Suprapubic skin (tissue), 4 donors: ENCODE measurements at regions not wholly inside any gene's neighbourhood (a gene's known extent, or its start where the extent isn't known, plus 50 kb on each side); places are given as distances from the start of the nearest gene placed in this dataset.

Source experiments
- DNase-seq, 2 donors: peaks; one replicate each; pipeline ENCODE4 v3.0.0-alpha.2; 2019; ENCODE audit warnings: low spot score in 2 of 2
- H3K27ac ChIP-seq: fragments of 200-600 bp; sonication (generic); one replicate; pipeline ENCODE4 v1.5.1; 2019
- H3K27me3 ChIP-seq: fragments of 200-600 bp; sonication (generic); one replicate; pipeline ENCODE4 v1.5.1; 2019
- H3K36me3 ChIP-seq: fragments of 200-600 bp; sonication (generic); one replicate; pipeline ENCODE4 v1.5.1; 2019
- H3K4me1 ChIP-seq: fragments of 200-600 bp; sonication (generic); one replicate; pipeline ENCODE4 v1.5.1; 2019
- H3K4me3 ChIP-seq: fragments of 200-600 bp; sonication (generic); one replicate; pipeline ENCODE4 v1.5.1; 2019; ENCODE audit warnings: mild to moderate bottlenecking
- H3K9me3 ChIP-seq: fragments of 200-600 bp; sonication (generic); one replicate; pipeline ENCODE4 v1.5.1; 2019
- EP300 ChIP-seq: sonication (generic); formaldehyde crosslinking; IDR thresholded peaks from one replicate; pipeline ENCODE4 v1.6.1; 2017; ENCODE audit warnings: antibody characterized with exemption
- POLR2A ChIP-seq, 2 donors: fragments of 450-650 bp; IDR thresholded peaks; one replicate each; pipeline ENCODE4 v1.6.1; 2017; ENCODE audit warnings: antibody characterized with exemption in 2 of 2, mild to moderate bottlenecking in 2 of 2, moderate library complexity in 2 of 2
- POLR2AphosphoS5 ChIP-seq, 3 donors: sonication (generic); formaldehyde crosslinking; IDR thresholded peaks; one replicate each; pipeline ENCODE4 v1.6.1; 2017; ENCODE audit warnings: antibody characterized with exemption in 3 of 3
- WGBS: methylation state at CpG from one replicate; pipeline ENCODE4 v1.1.5; 2018; 5-methylcytosine and 5-hydroxymethylcytosine counted together
- TF ChIP-seq, protein P1 (sequence below), 2 donors: fragments of 200-600 bp in 1 of 2; fragments of 450-650 bp in 1 of 2; sonication (generic) in 1 of 2; IDR thresholded peaks; one replicate each; pipeline ENCODE4 v1.5.1; 2016 to 2019; ENCODE audit warnings: antibody characterized with exemption in 2 of 2, mild to moderate bottlenecking in 1 of 2, moderate library complexity in 1 of 2

DNA sequence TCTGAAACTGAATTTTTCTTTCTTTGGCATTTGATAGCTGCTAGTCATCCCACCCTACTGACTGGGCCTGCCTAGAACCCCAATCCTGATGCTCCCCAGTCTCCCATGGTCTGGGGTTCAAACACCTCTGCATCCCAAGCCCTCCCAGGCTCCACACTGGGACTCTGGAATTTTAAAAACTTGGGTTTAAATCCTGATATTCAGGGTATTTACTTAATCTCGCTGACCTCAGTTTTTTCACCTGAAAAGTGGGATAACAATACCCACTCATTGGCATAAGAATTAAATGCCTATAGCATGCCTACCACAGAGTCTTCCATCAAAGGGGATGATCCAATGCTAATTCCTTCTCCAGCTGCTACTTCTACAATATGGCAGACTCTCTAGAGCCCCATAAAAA is 264.4 kb downstream of the NPIPA8 start:
- Histone ChIP-seq H3K4me1 (no peaks in the 10 kb centered on the region), H3K4me3 (no peak overlapping the region), H3K36me3 (no peaks in the 10 kb centered on the region), H3K9me3 (no peaks in the 10 kb centered on the region), H3K27ac (no peak overlapping the region), H3K27me3 (no peaks in the 10 kb centered on the region)
- WGBS: 83% methylated on average over 1 of the region's 1 CpG
- no peak for DNase-seq
- TF ChIP-seq, protein P1, sequence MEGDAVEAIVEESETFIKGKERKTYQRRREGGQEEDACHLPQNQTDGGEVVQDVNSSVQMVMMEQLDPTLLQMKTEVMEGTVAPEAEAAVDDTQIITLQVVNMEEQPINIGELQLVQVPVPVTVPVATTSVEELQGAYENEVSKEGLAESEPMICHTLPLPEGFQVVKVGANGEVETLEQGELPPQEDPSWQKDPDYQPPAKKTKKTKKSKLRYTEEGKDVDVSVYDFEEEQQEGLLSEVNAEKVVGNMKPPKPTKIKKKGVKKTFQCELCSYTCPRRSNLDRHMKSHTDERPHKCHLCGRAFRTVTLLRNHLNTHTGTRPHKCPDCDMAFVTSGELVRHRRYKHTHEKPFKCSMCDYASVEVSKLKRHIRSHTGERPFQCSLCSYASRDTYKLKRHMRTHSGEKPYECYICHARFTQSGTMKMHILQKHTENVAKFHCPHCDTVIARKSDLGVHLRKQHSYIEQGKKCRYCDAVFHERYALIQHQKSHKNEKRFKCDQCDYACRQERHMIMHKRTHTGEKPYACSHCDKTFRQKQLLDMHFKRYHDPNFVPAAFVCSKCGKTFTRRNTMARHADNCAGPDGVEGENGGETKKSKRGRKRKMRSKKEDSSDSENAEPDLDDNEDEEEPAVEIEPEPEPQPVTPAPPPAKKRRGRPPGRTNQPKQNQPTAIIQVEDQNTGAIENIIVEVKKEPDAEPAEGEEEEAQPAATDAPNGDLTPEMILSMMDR (IDR thresholded peaks at IDR 0.05): no peak
- no peak for TF ChIP-seq POLR2AphosphoS5 (IDR thresholded peaks at IDR 0.05)
- no peak for TF ChIP-seq EP300
- TF ChIP-seq POLR2A (IDR thresholded peaks at IDR 0.05): no peak

DNA sequence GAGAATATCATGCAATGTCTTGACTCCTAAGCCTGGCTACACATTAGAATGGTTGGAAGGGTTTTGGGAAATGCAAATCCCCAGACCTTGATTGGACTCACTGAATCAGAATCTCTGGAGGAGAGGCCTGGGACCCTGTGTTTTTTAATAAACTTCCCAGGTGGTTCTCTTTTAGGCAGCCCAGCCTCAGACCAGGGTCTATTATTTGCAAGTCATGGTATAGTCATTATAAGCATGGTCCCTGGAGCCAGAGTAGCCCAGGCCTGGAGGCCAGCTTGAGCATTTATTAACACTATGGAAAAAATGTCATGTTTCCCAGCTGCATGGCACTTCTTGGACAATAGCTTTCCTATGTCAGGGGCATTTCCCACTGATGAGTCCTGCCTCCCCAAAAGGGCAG is 266.9 kb downstream of the NPIPA8 start:
- no peak for DNase-seq
- Histone ChIP-seq H3K36me3 (no peaks in the 10 kb centered on the region), H3K4me3 (no peak overlapping the region), H3K27me3 (no peaks in the 10 kb centered on the region), H3K4me1 (no peaks in the 10 kb centered on the region), H3K9me3 (no peaks in the 10 kb centered on the region), H3K27ac (no peak overlapping the region)
- TF ChIP-seq POLR2A (IDR thresholded peaks at IDR 0.05) (no peak), EP300 (no peak)

DNA sequence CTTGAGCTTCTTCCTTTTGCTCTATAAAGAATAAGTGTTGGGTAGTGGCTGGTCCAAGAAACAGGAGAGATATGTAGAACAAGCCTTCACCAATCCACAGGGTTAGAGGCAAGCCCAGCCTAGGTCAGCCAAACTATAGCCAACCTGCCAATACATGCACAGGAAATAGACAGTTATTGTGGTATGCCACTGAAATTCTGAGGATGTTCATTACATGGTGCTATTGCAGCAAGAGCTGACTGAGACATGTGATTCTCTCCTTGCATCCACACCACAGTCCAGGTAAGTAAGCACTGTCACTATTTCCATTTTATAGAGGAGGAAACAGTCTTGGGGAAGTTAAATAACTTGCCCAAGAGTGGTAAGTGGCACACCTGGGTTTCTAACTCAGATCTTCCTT is 268.1 kb downstream of the NPIPA8 start:
- Histone ChIP-seq H3K4me1 (no peaks in the 10 kb centered on the region), H3K4me3 (no peak overlapping the region), H3K9me3 (no peaks in the 10 kb centered on the region), H3K27me3 (no peaks in the 10 kb centered on the region), H3K27ac (no peak overlapping the region), H3K36me3 (no peaks in the 10 kb centered on the region)
- TF ChIP-seq POLR2AphosphoS5 (IDR thresholded peaks at IDR 0.05): no peak
- TF ChIP-seq, protein P1 (IDR thresholded peaks at IDR 0.05): no peak
- no peak for TF ChIP-seq POLR2A (IDR thresholded peaks at IDR 0.05)
- no peak for TF ChIP-seq EP300
- DNase-seq: no peak

DNA sequence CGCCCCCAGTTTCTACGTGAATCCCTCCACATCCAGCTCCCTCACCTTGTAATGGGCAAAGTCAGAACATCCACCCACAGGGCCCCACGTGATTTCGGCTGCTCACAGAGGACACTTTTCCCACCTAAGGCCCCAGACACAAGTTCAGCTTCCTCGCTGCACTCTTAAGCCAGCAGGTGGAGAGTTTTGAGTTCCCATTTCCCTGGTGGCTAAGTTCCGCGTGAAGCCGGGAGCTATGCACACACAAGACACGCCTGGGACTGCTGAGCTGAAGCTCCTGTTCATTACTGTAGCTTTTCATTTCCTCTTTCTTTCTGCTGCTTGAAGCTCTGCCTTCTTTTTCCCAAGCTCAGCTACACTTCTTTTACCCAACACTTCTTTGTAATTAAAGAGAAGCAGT is 273.8 kb downstream of the NPIPA8 start:
- Histone ChIP-seq H3K4me3 (no peak overlapping the region), H3K27me3 (peaks cover 5% of the 10 kb centered on the region), H3K4me1 (no peaks in the 10 kb centered on the region), H3K27ac (no peak overlapping the region), H3K9me3 (no peaks in the 10 kb centered on the region), H3K36me3 (no peaks in the 10 kb centered on the region)
- no peak for DNase-seq
- TF ChIP-seq POLR2AphosphoS5 (IDR thresholded peaks at IDR 0.05): no peak
- TF ChIP-seq, protein P1 (IDR thresholded peaks at IDR 0.05): no peak
- no peak for TF ChIP-seq POLR2A (IDR thresholded peaks at IDR 0.05)
- WGBS: 48% methylated on average over 7 of the region's 9 CpGs

DNA sequence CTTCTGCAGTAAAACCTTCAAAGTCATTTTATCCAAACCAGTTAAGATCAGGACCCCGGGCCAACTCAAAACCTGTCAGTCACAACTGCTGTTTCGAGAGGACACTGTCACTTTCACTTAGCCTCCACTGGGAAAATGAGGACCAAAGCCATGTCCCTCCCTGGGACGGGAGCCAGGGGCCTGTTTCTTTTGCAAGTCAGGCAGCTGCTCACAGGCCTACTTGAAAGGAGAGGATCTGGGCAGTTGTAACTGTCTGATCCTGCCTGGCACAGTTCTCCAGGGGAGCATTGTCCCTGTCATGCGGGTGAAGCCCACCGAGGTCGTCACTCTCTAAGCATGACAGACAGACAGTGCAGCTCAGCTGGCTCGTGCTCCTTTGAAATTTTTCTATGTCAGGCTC is 276.2 kb downstream of the NPIPA8 start:
- Histone ChIP-seq H3K4me1 (no peaks in the 10 kb centered on the region), H3K27ac (no peak overlapping the region), H3K27me3 (peaks cover 13% of the 10 kb centered on the region), H3K36me3 (no peaks in the 10 kb centered on the region), H3K4me3 (no peak overlapping the region), H3K9me3 (no peaks in the 10 kb centered on the region)
- 33% methylated on average over 7 of the region's 7 CpGs for WGBS
- TF ChIP-seq EP300: no peak
- no peak for TF ChIP-seq POLR2A (IDR thresholded peaks at IDR 0.05)
- TF ChIP-seq POLR2AphosphoS5 (IDR thresholded peaks at IDR 0.05): no peak
- TF ChIP-seq, protein P1 (IDR thresholded peaks at IDR 0.05): no peak
- DNase-seq: no peak

DNA sequence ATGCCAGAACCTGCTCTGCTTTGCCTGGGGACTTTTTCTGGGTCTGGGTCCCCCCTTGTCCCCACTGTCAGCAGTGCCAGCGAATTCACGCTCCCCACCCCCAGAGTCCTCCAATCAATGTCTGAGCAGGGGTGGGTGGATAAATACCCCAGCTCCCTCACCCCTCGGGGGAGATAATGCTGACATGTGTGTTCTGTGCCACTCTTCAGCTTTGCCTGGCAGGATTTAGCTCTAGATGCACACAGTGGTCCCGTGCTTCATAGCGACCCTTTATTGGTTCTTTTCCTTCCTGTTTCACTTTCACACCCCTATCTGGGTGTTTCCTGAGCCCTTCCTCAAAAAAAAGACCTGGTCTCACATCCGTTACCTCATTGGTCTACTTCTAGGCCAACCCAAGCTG is 277.0 kb downstream of the NPIPA8 start:
- DNase-seq: no peak
- no peak overlapping the region for H3K27ac ChIP-seq
- no peaks in the 10 kb centered on the region for H3K36me3 ChIP-seq
- no peaks in the 10 kb centered on the region for H3K4me1 ChIP-seq
- WGBS: 93% methylated on average over 6 of the region's 6 CpGs
- H3K4me3 ChIP-seq: no peak overlapping the region
- no peaks in the 10 kb centered on the region for H3K9me3 ChIP-seq
- peaks cover 15% of the 10 kb centered on the region for H3K27me3 ChIP-seq
- no peak for TF ChIP-seq EP300
- no peak for TF ChIP-seq POLR2A (IDR thresholded peaks at IDR 0.05)
- TF ChIP-seq, protein P1 (IDR thresholded peaks at IDR 0.05): no peak
- TF ChIP-seq POLR2AphosphoS5 (IDR thresholded peaks at IDR 0.05): no peak
